Ammon's horn (tissue), 1 donor: ENCODE measurements at regions not wholly inside any gene's neighbourhood (a gene's known extent, or its start where the extent isn't known, plus 50 kb on each side); places are given as distances from the start of the nearest gene placed in this dataset.
"Not testable (repeated sequence)": the region's sequence is repeated elsewhere in the genome, so short reads cannot be mapped to it uniquely, and the experiment has no call there.

Source experiments
- DNase-seq: peaks from one replicate; pipeline ENCODE4 v3.0.0-alpha.2; 2016; ENCODE audit warnings: low spot score

GRCh38 chr20:19897891-19898290, 119.3 kb upstream of the NAA20 start:
- no peak for DNase-seq

- DNase-seq = no peak
Observed at GRCh38 chr20:19901226-19901625, 115.9 kb upstream of the NAA20 start.

DNA sequence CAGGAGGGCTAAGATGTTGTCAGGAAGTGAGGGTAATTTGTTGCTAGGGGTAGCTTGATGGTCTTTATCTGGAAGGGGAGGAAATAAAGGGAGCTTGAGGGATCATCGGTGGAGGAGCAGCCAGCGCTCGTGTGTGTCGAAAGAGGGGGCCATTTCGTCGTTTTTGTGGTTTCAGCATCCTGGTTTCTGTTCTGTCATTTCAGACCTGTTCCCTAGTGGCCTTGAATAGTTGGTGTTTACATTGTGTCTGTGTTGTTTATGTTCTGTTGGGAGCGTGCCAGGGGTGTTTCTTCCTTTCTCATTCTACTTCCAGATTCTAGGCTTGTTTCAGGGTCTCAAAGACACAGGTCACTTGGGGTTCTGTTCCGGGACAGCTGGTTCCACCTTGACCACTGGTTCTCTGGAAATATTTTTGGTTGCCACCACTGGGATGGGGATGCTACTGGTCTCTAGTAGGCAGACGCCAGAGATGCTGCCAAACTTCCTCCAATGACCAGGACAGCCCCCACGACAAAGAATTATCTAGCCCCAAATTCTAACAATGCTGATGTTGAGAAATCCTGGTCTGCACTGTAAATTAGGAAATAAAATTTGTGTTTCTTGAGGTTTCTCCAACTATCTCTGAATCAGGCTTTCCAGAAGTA, 113.9 kb upstream of the NAA20 start:
- peak; percentile 68 for DNase-seq

DNA sequence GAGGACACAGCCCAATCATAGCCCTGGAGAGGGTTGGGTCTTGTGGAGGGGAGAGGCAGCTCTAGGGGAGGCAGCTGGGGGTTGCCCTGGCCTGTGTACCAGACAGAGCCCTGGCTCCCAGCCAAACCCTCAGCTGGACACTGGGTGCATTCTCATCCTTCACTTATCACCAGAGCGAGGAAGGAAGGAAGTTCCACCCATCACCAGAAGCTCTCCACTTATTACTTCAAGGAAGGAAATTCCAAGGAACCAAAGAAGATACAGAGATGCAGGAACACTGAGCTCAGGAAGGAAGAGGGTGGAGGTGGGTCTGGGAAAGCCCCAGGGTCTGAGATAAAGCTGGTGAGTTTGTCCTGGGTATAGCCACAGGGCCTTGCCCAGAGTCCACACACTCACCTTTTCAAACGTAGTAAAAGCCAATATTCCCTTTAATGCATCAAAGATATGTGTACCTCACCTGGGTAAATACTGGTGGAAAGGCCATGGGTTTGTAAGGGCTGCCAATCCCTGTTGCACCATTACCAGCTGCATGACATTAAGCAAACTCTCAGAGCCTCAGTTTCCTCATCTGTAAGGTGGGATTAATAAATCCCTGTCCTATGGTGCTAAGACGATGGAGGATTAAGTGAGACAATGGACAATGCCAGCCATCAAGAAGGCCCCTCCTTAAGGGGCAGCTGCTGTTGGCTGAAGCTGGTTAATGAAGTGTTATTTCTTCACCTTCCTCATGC, 109.7 kb upstream of the NAA20 start:
- DNase-seq = no peak

DNA sequence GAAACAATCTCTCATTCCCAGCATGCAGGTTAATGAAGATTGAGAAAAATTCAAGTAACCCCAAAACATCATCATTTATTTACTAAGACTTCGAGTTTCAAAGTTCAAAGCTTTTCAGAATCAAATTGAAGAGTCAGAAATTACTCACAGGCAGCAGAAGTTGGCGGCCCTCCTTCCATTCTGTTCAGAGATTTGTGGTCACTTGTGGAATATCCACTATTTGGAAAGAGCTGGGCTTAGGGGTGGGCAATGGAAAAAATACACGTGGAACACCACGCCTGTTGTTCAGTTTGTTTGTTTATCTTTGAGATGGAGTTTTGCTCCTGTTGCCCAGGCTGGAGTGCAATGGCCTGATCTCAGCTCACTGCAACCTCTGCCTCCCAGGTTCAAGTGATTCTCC, 108.6 kb upstream of the NAA20 start:
- no peak for DNase-seq

- DNase-seq = peak; percentile 56
Observed at GRCh38 chr20:19909725-19910124, 107.4 kb upstream of the NAA20 start.

- DNase-seq = no peak
Observed at GRCh38 chr20:19911810-19912382, 105.3 kb upstream of the NAA20 start.

DNA sequence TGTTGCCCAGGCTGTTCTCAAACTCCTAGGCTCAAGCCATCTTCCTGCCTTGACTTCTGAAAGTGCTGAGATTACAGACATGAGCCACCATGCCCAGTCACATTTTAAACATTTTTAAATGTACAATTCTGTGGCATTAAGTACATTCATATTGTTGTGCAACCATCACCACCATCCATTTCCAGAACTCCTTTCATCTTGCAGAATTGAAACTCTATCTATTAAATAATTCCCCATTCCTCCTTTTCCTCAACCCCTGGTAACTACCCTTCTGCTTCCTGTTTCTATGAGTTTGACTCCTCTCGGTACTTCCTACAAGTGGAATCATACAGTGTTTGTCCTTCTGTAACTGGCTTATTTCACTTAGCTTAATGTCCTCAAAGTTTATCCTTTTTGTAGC, 103.8 kb upstream of the NAA20 start:
- no peak for DNase-seq

- no peak for DNase-seq
Observed at GRCh38 chr20:19913927-19914614, 103.1 kb upstream of the NAA20 start.

- DNase-seq = no peak
Observed at GRCh38 chr20:19915111-19915798, 101.9 kb upstream of the NAA20 start.

DNA sequence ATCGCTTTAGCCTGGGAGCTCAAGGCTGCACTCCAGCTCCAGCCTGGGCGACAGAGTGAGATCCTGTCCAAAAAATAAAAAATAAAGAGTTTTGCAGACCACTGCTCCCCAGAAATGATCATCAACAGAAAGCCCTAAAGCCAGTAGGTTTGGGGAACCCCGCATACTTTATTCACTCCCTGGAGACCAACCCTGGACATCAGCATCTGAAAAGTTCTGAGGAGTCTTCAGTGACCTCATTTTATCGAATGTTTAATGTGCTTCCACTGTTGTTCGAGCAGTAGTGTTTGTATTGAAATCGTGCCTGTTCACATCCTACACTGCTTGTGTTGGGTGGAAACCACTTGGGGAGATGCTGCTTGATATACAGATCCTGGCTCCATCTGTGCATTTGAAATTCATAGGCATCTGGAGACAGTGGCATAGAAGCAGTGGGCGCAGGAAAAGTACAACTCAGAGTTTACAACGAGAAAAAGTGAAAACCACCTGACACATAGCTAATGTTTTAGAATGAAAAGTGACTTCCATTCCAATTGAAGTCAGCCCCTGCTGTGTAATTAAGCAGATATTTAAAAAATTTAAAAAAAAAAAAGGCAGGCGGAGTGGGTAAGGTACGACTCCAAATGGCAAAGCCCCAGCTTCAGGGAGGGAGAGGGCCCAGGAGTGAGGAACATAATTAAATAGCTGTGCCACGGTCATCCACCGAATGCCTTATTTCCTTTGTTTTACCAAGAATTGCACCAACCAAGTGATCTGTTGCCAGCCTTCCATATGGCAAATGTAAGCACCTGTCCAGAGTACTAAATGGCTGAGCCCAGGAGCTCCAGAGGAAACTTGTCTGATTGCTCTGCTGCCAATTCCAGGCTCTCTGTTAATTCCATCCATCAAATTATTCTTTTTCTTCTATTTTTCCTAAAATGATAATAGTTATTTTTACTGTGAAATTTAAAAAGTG, 100.4 kb upstream of the NAA20 start:
- DNase-seq = peak; percentile 38

GRCh38 chr20:19918965-19919329, 98.2 kb upstream of the NAA20 start:
- no peak for DNase-seq

- DNase-seq = no peak
Observed at GRCh38 chr20:19920381-19921138, 96.6 kb upstream of the NAA20 start.

DNA sequence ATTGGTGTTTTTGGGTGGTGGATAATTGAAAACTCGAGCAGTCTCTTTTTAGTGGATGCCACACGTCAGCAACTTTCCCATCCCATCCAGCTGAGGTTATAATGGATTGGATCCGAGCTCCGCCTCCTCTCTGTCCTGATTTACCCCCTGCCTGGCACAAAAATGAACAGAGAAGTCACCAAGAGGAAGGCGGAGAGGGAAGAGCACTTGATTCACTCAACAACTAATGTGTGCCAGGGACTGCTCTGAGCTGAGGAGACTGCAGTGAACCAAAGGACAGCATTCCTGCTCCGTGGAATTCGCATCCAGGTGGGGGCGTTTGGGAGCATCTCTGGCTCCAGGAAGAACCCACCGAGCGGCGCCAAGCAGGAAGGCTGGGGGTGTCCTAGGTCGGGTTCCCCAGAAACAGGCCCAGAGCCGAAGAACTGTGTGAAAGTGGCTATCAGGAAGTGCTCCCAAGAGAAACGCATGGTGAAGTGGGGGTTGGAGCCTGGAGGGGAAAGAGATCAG, 95.8 kb upstream of the NAA20 start:
- DNase-seq = peak; percentile 48

- DNase-seq = not testable (repeated sequence)
Observed at GRCh38 chr20:19921829-19922228, 95.3 kb upstream of the NAA20 start.

DNA sequence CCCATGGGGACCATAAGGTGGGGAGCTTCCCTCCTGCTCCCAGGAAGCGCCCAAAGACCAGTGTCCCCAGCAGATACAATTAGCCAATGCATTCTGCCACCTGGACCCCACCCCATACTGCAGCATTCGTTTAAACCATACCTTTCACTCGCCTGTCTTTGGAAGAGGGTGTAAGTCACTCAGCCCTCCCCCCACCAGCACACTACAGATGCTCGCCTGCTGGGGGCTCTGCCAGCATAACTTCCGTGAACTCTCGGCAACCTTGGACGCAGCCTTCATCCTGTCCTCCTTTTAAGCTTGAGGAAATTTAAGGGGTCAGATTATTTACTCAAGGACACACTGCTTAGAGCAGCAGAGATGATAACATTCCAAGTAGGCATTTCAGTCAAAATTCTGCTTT, 94.4 kb upstream of the NAA20 start:
- DNase-seq = no peak

GRCh38 chr20:19923762-19924161, 93.4 kb upstream of the NAA20 start:
- no peak for DNase-seq

DNA sequence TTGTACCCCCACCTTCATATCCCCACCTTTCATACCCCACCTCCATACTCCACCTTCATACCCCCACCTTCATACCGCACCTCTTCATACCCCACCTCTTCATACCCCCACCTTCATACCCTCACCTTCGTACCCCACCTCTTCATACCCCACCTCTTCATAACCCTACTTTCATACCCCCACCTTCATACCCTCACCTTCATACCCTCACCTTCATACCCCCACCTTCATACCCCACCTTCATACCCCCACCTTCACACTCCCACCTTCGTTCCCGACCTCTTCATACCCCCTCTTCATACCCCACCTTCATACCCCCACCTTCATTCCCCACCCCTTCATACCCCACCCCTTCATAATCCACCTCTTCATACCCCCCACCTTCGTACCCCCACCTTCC, 92.9 kb upstream of the NAA20 start:
- DNase-seq = no peak

DNA sequence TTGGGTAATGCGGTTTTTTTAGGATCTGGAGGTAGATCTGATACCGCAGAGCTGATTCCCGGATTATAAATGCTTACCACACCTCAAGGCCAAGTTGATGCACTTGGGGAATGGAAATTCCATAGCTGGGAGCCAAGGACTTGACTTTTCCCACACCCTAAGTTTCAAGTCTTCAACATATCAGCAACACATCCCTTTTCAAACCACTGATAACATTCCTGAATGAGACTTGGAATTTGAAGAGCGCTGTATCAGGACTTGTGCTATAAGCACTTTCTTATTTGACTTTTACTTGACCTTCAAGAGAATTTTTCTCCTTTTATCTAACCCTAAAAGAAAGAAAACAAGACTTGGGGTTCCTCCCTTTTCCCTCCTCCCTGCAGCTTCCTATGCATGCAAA, 90.6 kb upstream of the NAA20 start:
- DNase-seq = no peak

DNA sequence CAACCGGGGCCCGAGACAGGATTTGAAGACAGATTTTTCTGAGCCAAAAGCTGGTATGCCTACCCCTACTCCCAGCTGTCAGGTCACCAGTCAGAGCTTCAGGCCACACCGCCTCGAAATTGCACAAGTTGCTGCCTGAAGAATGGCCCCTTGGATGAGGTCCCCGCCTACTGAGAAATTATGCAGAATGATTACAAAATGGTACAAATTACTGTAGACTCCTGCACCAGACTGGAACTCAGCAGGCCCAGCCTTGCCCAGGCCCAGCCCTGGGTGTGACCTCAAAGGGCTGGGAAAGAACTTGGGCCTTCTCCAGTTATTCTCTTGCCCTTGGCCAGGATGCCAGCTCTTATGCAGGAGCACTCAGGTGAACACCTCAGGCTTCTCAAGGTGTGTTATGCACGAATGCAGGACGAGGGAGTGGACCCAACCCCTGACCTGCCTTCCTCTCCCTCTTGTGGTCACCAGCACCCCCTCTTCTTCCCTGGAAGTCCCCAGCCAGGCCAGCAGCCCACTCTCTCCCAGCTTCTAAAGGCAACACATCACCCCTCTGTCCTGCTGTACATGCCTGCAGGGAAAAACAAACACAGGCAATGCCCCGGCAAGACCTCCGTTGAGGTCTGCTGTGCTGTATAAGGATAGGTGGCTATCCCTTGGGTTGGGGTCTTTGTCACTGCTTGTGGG, 88.7 kb upstream of the NAA20 start:
- DNase-seq = no peak
